AG10803 (cell line): ENCODE measurements at regions not wholly inside any gene's neighbourhood (a gene's known extent, or its start where the extent isn't known, plus 50 kb on each side); places are given as distances from the start of the nearest gene placed in this dataset.

Source experiments
- DNase-seq: peaks from one replicate; pipeline ENCODE4 v3.0.0; 2010; ENCODE audit warnings: low read depth
- H3K4me3 ChIP-seq: 2 replicates; pipeline ENCODE4 v1.5.1; 2011; ENCODE audit warnings: mild to moderate bottlenecking, low read length, control low read depth
- CTCF ChIP-seq: conservative IDR thresholded peaks from 2 replicates; pipeline ENCODE4 v1.5.1; 2011; ENCODE audit warnings: mild to moderate bottlenecking, low read length, control low read depth, inconsistent platforms

- H3K4me3 ChIP-seq: no peak overlapping the region
- TF ChIP-seq CTCF: no peak
- no peak for DNase-seq
These were observed 628.5 kb downstream of the GBE1 start for GRCh38 chr3:81132995-81133394.

- no peak overlapping the region for H3K4me3 ChIP-seq
- no peak for DNase-seq
- no peak for TF ChIP-seq CTCF
These were observed 655.5 kb downstream of the GBE1 start for GRCh38 chr3:81105789-81106488.

GRCh38 chr3:81105206-81105605, 656.2 kb downstream of the GBE1 start:
- no peak overlapping the region for H3K4me3 ChIP-seq
- DNase-seq: no peak
- TF ChIP-seq CTCF: no peak

GRCh38 chr3:81097889-81098288, 663.6 kb downstream of the GBE1 start:
- TF ChIP-seq CTCF: no peak
- DNase-seq: no peak
- H3K4me3 ChIP-seq: no peak overlapping the region

- H3K4me3 ChIP-seq: no peak overlapping the region
- no peak for TF ChIP-seq CTCF
- no peak for DNase-seq
These were observed 665.5 kb downstream of the GBE1 start for GRCh38 chr3:81095956-81096355.

GRCh38 chr3:81094986-81095385, 666.5 kb downstream of the GBE1 start:
- no peak overlapping the region for H3K4me3 ChIP-seq
- no peak for TF ChIP-seq CTCF
- no peak for DNase-seq

- no peak overlapping the region for H3K4me3 ChIP-seq
- DNase-seq: no peak
- TF ChIP-seq CTCF: no peak
These were observed 673.8 kb downstream of the GBE1 start for GRCh38 chr3:81087607-81088006.
